ENCODE measurements at regions not wholly inside any gene's neighbourhood (a gene's known extent, or its start where the extent isn't known, plus 50 kb on each side); places are given as distances from the start of the nearest gene placed in this dataset.
A peak's percentile ranks its signal among the peaks of the same experiment; 100 is the strongest.
"Not testable (repeated sequence)": the region's sequence is repeated elsewhere in the genome, so short reads cannot be mapped to it uniquely, and the experiment has no call there.

DNA sequence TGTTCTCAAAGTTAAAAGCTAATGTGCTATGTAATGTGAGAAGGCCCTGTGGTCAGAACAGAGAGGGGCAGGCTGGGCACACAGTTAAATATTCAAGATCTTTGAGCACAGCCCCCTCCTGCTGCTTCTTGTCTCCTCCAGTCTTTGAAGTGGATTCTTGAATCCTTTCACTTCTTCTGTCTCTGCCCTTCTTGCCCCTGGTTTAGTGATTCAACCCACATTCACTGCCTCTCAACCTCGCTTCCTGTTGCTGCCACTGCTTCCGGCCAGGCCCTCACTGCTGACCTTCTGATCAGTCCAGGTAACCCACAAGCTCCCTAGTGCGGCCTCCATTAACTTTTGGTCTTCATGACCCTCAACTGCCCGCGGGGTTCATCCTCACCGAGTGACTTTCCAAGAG lies 417.3 kb upstream of the NOX3 start:
- peaks cover 8% of the 10 kb centered on the region for H3K4me1 Mint-ChIP-seq
- no peak for ATAC-seq
- no peaks in the 10 kb centered on the region for H3K9me3 Mint-ChIP-seq
- no peaks in the 10 kb centered on the region for H3K27me3 Mint-ChIP-seq
- H3K27ac Mint-ChIP-seq: no peak overlapping the region
- DNase-seq: no peak
- H3K4me3 Mint-ChIP-seq: peak overlapping the region in 1 of 2 donors; percentile 3

DNA sequence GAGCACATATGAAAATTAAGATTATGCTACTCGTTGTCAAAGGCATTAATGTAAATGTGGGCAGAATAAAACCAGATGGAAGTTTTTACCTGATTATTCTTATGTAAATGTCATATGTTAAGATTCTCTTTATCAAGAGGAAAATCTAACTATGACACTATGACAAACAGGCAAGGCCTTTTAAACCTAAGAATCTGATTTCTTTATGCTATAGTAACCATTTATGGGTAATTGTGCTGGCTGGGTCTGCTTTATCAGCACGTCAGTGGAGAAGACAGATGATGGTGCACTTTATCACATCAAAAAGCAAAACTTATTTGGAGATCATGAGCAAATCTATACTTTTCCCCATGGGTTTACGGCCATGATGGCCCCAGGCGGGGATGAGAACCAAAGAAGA lies 412.0 kb upstream of the NOX3 start:
- DNase-seq: no peak
- H3K27ac Mint-ChIP-seq: no peak overlapping the region
- no peaks in the 10 kb centered on the region for H3K9me3 Mint-ChIP-seq
- no peaks in the 10 kb centered on the region for H3K27me3 Mint-ChIP-seq
- no peak overlapping the region for H3K4me3 Mint-ChIP-seq
- peaks cover 1% of the 10 kb centered on the region for H3K4me1 Mint-ChIP-seq
- ATAC-seq: no peak

DNA sequence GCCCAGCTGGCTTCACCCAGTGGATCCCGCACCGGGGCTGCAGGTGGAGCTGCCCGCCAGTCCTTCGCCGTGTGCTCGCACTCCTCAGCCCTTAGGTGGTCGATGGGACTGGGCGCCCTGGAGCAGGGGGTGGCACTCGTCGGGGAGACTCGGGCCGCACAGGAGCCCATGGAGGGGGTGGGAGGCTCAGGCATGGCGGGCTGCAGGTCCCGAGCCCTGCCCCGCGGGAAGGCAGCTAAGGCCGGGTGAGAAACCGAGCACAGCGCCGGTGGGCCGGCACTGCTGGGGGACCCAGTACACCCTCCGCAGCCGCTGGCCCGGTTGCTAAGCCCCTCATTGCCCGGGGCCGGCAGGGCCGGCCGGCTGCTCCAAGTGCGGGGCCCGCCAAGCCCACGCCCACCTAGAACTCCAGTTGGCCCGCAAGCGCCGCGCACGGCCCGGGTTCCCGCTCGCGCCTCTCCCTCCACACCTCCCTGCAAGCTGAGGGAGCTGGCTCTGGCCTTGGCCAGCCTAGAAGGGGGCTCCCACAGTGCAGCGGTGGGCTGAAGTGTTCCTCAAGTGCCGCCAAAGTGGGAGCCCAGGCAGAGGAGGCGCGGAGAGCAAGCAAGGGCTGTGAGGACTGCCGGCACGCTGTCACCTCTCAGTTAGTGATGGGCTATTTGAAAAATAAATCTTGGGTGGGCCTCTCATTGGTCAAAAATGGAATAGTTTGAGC lies 411.2 kb upstream of the NOX3 start:
- ATAC-seq, DNase-seq, H3K27me3 Mint-ChIP-seq, H3K9me3 Mint-ChIP-seq, H3K27ac Mint-ChIP-seq, H3K4me3 Mint-ChIP-seq, H3K4me1 Mint-ChIP-seq: not testable (repeated sequence)

DNA sequence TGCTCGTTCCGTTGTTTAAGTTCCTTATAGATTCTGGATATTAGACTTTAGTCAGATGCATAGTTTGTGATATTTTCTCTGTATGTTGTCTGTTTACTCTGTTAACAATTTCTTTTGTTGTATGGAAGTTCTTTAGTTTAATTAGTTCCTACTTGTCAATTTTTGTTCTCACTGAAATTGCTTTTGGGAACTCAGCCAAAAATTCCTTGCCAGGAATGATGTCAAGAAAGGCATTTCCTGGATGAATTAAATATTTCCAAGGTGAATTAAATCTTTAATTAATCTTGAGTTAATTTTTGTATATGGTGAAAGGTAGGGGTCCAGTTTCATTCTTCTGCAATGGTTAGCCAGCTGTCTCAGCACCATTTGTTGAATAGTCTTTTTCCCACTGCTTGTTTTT lies 406.2 kb upstream of the NOX3 start:
- Mint-ChIP-seq H3K4me1 (no peaks in the 10 kb centered on the region), H3K27ac (no peak overlapping the region), H3K4me3 (no peak overlapping the region), H3K27me3 (no peaks in the 10 kb centered on the region), H3K9me3 (peaks cover 22 to 37% of the 10 kb centered on the region in 2 donors)
- no peak for ATAC-seq
- DNase-seq: no peak

DNA sequence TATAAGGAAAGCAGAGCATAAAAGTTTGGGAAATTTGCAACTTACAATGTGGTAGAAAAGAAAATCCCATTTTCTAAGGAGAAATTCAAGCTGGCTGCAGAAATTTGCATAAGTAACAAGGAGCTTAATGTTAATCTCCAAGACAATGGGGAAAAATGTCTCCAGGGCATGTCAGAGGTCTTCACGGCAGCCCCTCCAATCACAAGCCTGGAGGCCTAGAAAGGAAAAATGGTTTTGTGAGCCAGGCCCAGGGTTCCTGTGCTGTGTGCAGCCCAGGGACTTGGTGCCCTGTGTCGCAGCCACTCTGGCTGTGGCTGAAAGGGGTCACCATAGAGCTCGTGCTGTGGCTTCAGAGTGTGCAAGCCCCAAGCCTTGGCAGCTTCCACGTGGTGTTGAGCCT lies 403.3 kb upstream of the NOX3 start:
- not testable (repeated sequence) for H3K27ac Mint-ChIP-seq, DNase-seq

DNA sequence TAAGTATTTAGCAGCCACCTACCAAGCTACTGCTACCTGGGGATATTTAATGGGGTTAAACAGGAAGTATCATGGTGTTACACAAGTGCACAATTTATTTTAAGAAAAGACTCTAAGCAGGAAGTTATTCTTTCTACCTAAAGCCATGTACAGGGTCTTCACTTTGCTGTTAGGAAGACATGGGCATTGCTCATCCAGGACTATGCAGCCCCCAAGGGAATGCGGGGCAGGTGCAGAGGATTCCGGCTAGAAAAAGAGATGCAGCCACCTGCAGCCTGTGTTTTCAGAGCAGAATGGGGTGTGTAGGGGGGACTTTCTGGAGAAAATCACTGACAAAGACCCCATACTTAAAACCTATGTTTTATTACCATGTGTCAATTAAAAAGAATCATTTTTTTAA lies 399.1 kb upstream of the NOX3 start:
- H3K27me3 Mint-ChIP-seq: no peaks in the 10 kb centered on the region
- H3K9me3 Mint-ChIP-seq: peaks cover 6 to 16% of the 10 kb centered on the region in 2 donors
- H3K4me3 Mint-ChIP-seq: no peak overlapping the region
- ATAC-seq (no peak), DNase-seq (no peak)
- no peaks in the 10 kb centered on the region for H3K4me1 Mint-ChIP-seq
- H3K27ac Mint-ChIP-seq: no peak overlapping the region

More for the DNA sequence above, 403.3 kb upstream of the NOX3 start:
- H3K9me3 Mint-ChIP-seq: peaks cover 22 to 37% of the 10 kb centered on the region in 2 donors
- H3K27me3 Mint-ChIP-seq, H3K4me1 Mint-ChIP-seq, ATAC-seq, H3K4me3 Mint-ChIP-seq: not testable (repeated sequence)

DNA sequence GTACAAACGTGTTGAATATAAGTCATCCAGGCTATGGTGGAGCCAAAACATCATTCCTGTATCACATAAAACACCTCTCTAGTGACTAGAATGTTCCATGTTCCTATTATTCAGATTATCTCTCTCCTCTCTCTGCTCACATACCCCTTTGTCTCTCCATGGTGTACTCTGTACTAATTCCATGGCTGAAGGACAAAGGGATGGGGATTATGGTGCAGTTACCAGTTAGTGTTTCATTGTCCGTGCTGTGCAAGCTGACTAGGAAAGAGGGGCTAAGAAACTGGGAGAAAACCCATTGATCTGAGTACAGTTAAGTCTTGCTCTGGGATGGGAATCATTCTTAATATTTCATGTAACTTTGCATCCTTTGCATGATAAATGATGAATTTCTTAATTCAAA lies 397.4 kb upstream of the NOX3 start:
- Mint-ChIP-seq H3K27ac (no peak overlapping the region), H3K27me3 (no peaks in the 10 kb centered on the region), H3K4me3 (no peak overlapping the region), H3K4me1 (no peaks in the 10 kb centered on the region), H3K9me3 (peaks cover 0 to under 1% of the 10 kb centered on the region in 2 donors)
- ATAC-seq (no peak), DNase-seq (no peak)

DNA sequence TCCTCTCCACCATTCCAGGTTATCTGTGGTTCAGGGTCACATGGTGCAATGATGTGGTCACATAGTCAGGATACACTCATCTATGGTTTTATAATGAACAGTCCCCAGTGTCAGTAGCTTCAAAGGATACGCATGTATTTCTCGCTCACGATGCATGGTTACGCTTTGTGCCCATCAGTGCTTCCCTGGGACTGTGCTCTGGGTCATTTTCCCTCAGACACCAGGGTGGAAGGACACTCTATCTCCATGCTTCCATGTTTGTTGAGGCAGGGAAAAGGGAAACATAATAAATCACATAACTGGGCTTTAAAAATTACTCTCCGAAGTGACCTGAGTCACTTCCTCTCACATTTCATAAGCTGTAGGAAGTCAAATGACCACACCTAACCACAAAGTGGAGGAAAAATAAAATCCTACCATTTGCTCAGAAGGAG lies 394.8 kb upstream of the NOX3 start:
- peaks cover 6 to 13% of the 10 kb centered on the region in 2 donors for H3K9me3 Mint-ChIP-seq
- ATAC-seq: no peak
- no peak overlapping the region for H3K4me3 Mint-ChIP-seq
- H3K27me3 Mint-ChIP-seq: no peaks in the 10 kb centered on the region
- H3K4me1 Mint-ChIP-seq: no peaks in the 10 kb centered on the region
- no peak for DNase-seq
- no peak overlapping the region for H3K27ac Mint-ChIP-seq

DNA sequence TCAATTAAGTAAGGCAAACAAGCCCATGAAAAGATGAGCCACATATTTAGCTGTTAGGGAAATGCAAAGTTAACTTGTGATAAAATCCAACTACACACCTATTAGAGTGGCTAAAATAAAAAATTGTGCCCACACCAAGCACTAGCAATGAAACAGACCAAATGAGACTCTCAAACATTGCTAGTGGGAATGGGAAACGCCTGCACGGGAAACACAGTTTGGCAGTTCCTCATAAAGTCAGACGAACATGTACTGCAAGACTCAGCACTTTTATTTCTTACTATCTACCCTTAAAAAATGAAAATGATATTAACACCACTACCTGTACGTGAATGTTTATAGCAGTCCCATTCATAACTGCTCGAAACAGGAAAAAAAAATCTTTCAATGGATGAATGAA lies 392.1 kb upstream of the NOX3 start:
- Mint-ChIP-seq H3K9me3 (peaks cover 14 to 33% of the 10 kb centered on the region in 2 donors), H3K4me3 (no peak overlapping the region), H3K27me3 (no peaks in the 10 kb centered on the region), H3K27ac (no peak overlapping the region), H3K4me1 (no peaks in the 10 kb centered on the region)
- DNase-seq: no peak
- no peak for ATAC-seq

DNA sequence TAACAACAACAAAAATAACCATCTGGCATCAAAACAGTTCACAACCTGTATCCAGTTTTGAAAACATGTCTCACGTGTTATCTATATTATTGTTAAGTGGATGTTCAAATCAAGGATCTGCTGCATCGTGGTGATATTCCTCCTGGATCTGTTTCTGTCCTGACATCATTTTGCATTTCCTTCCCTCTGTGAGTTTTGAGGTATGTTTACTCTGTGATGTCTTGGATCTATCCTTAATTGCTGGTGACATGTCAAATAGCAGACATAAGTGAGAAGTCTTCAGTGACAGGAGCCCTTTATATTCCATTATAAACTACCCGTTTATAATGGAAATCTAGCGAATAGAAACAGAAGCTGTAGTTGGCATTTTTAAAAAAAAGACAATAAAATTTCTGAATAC lies 381.8 kb upstream of the NOX3 start:
- H3K4me1 Mint-ChIP-seq: no peaks in the 10 kb centered on the region
- DNase-seq: no peak
- H3K27ac Mint-ChIP-seq: no peak overlapping the region
- no peak overlapping the region for H3K4me3 Mint-ChIP-seq
- no peak for ATAC-seq
- H3K27me3 Mint-ChIP-seq: no peaks in the 10 kb centered on the region
- H3K9me3 Mint-ChIP-seq: no peaks in the 10 kb centered on the region

DNA sequence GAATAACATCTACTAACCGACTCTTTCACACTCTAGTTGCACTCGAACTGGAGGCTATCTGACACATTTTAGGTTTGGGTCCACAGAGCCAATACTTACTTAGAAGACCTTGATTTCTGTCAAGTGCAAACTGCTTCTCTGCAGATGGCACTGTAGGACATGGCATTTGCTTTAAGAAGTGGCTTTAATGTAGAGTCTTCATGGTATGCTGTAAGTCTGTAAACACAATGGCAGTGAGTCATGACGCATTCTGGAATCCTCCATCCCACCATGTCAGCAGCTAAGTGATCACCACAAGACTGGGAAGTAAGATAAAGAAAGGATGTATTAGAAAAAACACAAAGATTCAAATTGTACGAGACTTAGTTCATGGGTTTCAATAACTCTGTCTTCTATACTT lies 377.0 kb upstream of the NOX3 start:
- Mint-ChIP-seq H3K27me3 (no peaks in the 10 kb centered on the region), H3K27ac (no peak overlapping the region), H3K4me1 (no peaks in the 10 kb centered on the region), H3K9me3 (no peaks in the 10 kb centered on the region), H3K4me3 (no peak overlapping the region)
- DNase-seq: no peak
- ATAC-seq: no peak

DNA sequence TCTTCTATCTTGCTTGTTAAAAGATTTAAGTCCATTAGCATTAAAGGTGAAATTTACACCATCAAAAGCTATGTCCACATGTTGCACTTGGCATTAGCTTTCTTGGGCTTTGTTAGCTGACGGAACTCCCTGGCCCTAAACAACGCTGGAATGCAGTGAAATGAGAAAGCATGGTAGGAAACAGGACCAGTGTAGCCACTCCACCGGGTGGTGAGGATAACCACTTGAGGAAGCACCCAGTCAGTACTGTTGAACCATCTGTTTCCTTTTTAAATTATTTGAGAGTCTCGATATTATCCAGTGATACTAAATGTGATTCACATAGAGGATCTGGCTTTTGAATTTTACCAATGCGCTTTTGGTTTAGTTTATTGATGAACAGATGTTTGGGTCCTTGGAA lies 374.9 kb upstream of the NOX3 start:
- no peaks in the 10 kb centered on the region for H3K4me1 Mint-ChIP-seq
- no peak overlapping the region for H3K4me3 Mint-ChIP-seq
- H3K9me3 Mint-ChIP-seq: no peaks in the 10 kb centered on the region
- no peaks in the 10 kb centered on the region for H3K27me3 Mint-ChIP-seq
- no peak for ATAC-seq
- H3K27ac Mint-ChIP-seq: no peak overlapping the region
- DNase-seq: no peak

DNA sequence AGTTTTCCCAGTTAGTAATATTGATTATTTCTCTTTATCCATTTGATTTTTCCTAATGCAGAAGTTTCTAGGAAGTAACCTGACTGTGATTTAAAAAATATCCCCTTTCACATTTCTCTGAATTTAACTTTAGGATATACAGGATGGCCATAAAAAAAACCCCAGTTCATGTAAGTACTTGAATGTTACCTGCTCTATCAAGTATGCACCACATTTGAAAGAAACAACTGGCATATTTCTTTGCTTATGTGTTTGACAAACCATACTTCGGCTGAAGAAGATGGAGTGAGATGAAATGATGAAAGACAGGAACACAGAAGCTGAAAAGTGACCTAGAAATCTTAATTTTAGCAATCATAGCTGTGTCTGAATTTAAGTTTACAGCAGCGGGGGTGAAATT lies 374.0 kb upstream of the NOX3 start:
- Mint-ChIP-seq H3K27me3 (no peaks in the 10 kb centered on the region), H3K4me1 (no peaks in the 10 kb centered on the region), H3K9me3 (no peaks in the 10 kb centered on the region), H3K4me3 (no peak overlapping the region), H3K27ac (no peak overlapping the region)
- ATAC-seq (no peak), DNase-seq (no peak)

DNA sequence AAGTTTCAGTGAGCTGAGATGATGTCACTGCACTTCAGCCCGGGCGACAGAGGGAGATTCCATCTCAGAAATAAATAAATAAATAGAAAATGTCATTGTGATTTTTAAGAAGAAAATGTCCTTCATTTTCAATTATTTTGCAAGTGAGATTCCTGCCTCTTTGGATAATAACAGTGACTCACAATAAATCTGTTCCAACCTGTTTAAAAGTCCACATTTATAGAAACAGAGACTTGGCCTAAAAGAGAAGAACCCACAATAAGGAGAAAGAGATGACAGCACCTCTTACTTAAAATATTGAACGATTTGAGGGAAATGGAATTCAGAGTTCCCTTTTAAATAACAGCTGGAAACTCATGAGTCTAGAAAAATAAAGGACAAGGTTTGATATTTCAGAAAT lies 373.4 kb upstream of the NOX3 start:
- ATAC-seq: no peak
- H3K4me1 Mint-ChIP-seq: no peaks in the 10 kb centered on the region
- no peak overlapping the region for H3K27ac Mint-ChIP-seq
- H3K27me3 Mint-ChIP-seq: no peaks in the 10 kb centered on the region
- no peak overlapping the region for H3K4me3 Mint-ChIP-seq
- no peaks in the 10 kb centered on the region for H3K9me3 Mint-ChIP-seq
- no peak for DNase-seq

DNA sequence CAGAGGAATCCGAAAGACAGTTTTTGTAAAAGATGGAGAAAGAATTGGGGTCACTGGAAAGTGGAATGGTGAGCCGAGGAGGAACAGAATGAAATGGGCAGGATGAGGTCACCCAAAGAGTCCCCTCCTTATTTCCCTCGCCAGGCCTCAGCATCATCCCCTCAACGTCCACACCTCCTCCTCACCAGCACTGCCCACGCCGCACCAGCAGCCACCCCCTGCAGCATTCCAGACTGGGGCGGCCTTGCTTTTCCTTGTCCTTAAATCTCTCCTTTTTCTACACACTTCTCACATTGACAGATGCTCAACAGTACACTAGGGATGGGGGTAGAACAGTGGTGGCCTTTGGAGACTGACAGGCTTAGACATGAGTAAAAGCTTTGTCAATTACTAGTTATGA lies 363.1 kb upstream of the NOX3 start:
- no peaks in the 10 kb centered on the region for H3K4me1 Mint-ChIP-seq
- ATAC-seq: no peak

DNA sequence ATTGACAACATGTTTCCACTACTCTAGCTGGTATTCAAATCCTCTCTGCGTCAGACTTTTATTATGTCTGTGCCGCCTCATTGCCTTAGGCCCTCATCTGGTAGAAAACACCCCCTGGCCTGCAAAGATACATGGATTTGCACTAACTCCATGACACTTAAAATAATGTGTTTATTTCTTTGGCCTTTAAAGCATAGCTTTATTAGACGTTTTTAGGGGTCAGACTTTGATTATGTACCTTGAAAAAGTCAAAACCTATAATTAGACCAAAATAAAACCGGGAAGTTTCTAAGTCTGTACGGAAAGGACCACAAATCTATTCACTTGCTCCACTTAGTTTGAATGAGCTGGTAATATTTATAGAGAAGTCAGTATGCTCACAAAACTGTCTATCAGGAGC lies 357.9 kb upstream of the NOX3 start:
- no peaks in the 10 kb centered on the region for H3K9me3 Mint-ChIP-seq
- no peaks in the 10 kb centered on the region for H3K27me3 Mint-ChIP-seq
- ATAC-seq: no peak

More for the DNA sequence above, 363.1 kb upstream of the NOX3 start:
- Mint-ChIP-seq H3K27ac (no peak overlapping the region), H3K4me3 (no peak overlapping the region), H3K9me3 (peaks cover 0 to 4% of the 10 kb centered on the region in 2 donors), H3K27me3 (no peaks in the 10 kb centered on the region)
- no peak for DNase-seq

DNA sequence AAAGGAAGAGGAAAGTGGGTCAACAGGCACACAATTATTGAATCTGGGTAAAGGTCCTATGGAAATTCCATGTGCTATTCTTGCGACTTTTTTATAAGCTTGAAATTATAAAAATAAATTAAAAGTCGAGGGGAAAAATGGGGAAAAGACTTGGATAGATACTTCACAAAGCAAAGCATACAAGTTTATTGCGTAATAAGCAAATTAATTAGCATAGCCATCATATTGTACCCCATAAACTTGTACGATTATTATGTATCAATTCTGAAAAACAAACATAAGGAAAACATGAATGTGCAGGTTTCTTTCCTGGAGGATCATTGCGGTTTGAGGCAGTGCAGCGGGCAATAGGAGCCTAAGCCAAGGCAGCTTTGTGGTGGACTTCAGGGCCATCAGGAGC lies 351.6 kb upstream of the NOX3 start:
- ATAC-seq: no peak
- H3K27ac Mint-ChIP-seq: no peak overlapping the region
- H3K4me1 Mint-ChIP-seq: no peaks in the 10 kb centered on the region
- no peak overlapping the region for H3K4me3 Mint-ChIP-seq
- no peaks in the 10 kb centered on the region for H3K27me3 Mint-ChIP-seq
- no peak for DNase-seq
- no peaks in the 10 kb centered on the region for H3K9me3 Mint-ChIP-seq

More for the DNA sequence above, 357.9 kb upstream of the NOX3 start:
- no peak for DNase-seq
- Mint-ChIP-seq H3K4me3 (no peak overlapping the region), H3K4me1 (no peaks in the 10 kb centered on the region), H3K27ac (no peak overlapping the region)
